ENCODE measurements at regions not wholly inside any gene's neighbourhood (a gene's known extent, or its start where the extent isn't known, plus 50 kb on each side); places are given as distances from the start of the nearest gene placed in this dataset.

DNA sequence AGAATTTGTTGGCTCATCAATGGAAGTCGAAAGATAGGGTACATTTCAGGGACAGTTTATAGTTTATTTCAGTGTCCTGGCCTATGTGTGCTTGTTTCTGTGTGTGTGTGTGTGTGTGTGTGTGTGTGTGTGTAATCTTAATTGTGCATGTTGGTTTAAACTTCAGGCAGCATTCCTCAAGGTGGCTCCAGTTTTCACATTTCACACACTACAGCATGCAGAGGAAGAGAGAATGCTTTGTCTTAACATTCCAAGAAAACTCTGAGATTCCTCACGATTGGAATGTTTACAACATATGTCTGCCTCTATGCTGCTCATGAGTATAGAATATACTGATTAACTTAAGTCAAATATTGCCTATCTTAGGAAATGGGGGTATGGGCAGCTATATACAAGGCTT lies 332.6 kb upstream of the EPHA7 start:
- TF ChIP-seq, protein P1, sequence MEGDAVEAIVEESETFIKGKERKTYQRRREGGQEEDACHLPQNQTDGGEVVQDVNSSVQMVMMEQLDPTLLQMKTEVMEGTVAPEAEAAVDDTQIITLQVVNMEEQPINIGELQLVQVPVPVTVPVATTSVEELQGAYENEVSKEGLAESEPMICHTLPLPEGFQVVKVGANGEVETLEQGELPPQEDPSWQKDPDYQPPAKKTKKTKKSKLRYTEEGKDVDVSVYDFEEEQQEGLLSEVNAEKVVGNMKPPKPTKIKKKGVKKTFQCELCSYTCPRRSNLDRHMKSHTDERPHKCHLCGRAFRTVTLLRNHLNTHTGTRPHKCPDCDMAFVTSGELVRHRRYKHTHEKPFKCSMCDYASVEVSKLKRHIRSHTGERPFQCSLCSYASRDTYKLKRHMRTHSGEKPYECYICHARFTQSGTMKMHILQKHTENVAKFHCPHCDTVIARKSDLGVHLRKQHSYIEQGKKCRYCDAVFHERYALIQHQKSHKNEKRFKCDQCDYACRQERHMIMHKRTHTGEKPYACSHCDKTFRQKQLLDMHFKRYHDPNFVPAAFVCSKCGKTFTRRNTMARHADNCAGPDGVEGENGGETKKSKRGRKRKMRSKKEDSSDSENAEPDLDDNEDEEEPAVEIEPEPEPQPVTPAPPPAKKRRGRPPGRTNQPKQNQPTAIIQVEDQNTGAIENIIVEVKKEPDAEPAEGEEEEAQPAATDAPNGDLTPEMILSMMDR (IDR thresholded peaks at IDR 0.05; ENCODE audit: low read depth, low read length), result no peak
- no peak for TF ChIP-seq EZH2phosphoT487 (IDR thresholded peaks at IDR 0.05; ENCODE audit: low read depth)

Data from OCI-LY3 (cell line).